ENCODE measurements at regions not wholly inside any gene's neighbourhood (a gene's known extent, or its start where the extent isn't known, plus 50 kb on each side); places are given as distances from the start of the nearest gene placed in this dataset.

DNA sequence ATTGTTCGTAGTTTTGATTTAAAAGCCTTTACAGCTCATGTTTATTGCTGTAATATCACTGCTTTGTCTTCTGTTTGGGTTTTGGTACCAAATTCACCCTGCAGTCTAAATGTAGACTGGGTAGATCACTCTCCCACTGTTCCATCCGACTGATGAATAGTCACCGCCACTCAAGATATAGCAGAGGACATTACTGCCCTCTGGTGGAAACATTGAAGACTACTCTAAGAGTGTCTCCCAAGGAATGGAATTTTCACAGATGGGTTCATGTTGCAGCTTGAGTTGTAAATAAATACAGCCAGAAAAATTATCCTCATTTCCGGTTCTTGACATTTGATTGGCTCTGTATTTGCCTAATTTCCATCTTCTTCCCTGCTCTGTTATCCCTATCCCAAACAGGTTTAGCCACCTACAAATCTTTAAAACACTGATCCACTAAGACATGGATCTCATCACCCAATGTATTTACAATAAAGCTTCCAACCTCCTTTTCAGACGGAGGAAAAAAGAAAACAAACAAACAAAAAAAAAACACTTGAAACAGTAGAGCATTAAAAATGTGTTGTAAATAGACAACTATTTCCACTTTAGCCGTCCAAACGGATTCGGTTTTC, 198.3 kb upstream of the CPNE8 start:
- H3K4me3 ChIP-seq (ENCODE audit: low read length) = no peak overlapping the region
- TF ChIP-seq ZNF274 (IDR thresholded peaks at IDR 0.05; ENCODE audit: low read depth, low read length) = no peak

DNA sequence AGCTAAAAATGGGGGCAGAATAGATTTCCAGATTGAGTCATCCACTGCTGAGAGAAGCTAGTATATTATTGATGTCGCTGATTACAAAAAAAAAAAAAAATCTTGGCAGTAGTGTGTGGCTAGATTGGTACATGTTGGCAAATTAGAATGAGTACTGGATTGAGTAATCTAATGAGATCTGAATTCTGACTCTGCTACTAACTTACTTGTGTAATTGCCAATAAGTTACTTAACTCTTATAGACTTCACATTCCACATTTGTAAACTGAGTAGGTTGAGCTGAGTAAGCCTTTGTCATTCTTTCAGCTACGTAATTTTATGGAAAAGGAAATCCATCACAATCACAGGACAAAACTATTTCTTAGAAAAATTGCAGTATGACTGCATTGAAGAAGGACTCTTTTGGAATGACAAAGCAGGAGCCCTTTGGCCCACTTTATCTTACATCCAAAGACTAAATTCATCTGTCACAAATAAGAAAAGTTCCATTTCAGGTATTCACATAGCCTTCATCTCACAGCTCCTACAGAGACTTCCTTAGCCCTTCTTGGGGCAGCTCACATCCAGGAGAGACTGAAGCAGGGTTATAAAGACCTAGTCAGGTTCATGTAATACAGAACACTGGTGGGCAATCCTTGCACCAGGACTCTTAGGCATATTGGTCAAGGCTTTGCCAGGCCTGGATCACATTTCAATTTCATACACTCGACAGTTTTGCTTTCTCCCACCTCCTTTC, 197.3 kb upstream of the CPNE8 start:
- no peak for TF ChIP-seq ZNF274 (IDR thresholded peaks at IDR 0.05; ENCODE audit: low read depth, low read length)
- H3K4me3 ChIP-seq (ENCODE audit: low read length) = no peak overlapping the region

DNA sequence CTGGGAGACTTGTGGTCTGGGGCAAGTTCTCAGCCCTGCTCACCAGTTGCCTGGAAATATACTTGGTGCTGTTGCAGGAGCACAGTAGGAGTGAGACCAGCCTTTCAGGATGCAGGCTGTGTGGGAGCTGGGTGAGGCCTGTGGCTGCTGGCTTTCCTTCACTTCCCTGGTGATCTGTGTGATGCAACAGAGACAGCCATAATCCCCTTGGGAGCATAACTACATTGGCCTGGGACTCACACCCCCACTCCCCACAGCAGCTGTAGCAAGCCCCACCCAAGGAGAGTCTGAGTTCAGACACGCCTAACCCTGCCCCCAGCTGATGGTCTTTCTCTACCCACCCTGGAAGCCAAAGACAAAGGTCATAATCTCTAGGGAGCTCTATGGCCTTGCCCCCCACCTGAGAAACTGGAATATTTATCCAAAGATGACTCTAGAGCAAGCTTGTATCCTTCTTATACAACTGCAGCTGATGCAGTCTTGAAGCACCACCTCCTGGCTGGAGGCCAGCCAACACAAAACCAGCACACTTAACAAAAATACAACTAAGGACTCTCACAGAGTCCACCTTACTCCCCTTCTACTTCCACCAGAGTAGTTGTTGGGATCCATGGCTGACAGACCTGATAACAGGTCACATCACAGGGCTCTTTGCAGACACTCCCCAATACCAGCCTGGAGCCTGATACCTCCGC, 190.4 kb upstream of the CPNE8 start:
- TF ChIP-seq ZNF274 (IDR thresholded peaks at IDR 0.05; ENCODE audit: low read depth, low read length) = no peak
- H3K4me3 ChIP-seq (ENCODE audit: low read length) = no peak overlapping the region

DNA sequence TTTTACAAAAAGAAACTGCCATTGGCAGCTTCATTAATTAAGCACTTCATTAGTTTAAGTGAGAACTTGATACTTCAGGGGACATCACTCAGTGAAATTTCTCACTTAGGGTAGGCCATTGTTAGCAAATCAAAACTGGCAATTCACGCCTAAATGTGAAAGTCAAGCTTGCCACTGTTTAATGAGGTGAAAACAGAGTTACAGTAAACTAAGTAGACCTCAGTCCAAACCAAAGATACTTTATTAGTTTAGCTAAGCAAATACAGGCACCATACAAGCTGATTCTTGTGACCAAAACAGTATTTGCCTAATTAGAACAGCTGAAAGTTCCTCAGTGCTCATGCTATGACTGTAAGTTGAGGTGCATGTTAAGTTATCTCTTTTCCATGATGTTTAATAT, 176.5 kb upstream of the CPNE8 start:
- H3K4me3 ChIP-seq (ENCODE audit: low read length) = no peak overlapping the region
- no peak for TF ChIP-seq ZNF274 (IDR thresholded peaks at IDR 0.05; ENCODE audit: low read depth, low read length)

DNA sequence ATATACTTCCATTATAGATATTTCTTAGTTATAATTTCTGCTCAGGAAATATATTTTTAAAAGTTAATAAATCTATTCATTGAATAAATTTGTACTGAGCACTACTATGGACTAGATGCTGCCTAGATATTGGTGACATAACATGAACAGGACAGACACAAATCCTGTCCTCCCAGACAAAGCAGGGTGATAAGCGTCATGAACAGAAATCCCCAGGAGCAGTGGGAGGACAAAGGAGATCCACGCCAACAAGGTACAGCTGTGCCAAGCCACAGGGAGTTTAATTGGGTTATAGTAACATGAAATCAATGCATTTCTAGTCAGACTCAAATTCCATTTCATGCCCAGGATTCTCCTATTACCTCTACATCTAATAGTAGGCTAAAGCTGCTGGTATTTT, 171.8 kb upstream of the CPNE8 start:
- H3K4me3 ChIP-seq (ENCODE audit: low read length) = no peak overlapping the region
- no peak for TF ChIP-seq ZNF274 (IDR thresholded peaks at IDR 0.05; ENCODE audit: low read depth, low read length)

DNA sequence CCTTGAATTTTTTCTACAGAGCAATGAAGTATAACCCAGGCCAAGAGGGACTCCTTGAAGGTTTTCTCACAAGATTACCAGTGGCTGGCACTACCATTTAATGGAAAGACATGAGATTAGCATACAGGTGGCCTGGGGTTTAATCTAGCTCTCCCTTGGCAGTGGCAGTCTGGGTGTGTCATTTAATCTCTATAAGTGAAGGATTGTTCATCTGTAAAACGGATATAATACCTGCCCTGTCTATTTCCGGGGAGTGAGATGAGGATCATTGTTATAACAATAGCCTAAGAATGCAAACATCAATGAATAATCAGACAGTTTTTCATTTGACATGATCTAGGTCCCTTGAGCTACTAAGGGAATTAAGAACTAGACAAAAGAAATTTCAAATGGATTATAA, 168.7 kb upstream of the CPNE8 start:
- no peak for TF ChIP-seq ZNF274 (IDR thresholded peaks at IDR 0.05; ENCODE audit: low read depth, low read length)
- H3K4me3 ChIP-seq (ENCODE audit: low read length) = no peak overlapping the region

DNA sequence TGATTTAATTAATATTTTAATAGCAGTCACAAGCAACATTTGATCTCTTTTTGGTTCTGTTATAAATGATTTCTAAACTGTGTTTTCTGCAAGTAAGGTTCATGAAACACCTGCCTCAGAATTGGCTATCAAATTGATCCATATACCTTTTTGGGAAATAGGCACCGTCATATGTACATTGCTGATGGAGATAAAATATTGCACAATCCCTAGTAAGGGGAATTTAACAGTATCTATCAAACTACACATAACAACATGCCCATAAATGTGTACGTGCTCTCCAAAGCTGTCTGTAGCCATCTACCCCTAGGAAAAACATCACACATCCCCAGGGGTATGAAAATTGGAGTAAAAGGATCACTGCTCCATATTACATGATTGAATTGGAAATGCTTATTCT, 167.3 kb upstream of the CPNE8 start:
- TF ChIP-seq ZNF274 (IDR thresholded peaks at IDR 0.05; ENCODE audit: low read depth, low read length) = no peak
- no peak overlapping the region for H3K4me3 ChIP-seq (ENCODE audit: low read length)

DNA sequence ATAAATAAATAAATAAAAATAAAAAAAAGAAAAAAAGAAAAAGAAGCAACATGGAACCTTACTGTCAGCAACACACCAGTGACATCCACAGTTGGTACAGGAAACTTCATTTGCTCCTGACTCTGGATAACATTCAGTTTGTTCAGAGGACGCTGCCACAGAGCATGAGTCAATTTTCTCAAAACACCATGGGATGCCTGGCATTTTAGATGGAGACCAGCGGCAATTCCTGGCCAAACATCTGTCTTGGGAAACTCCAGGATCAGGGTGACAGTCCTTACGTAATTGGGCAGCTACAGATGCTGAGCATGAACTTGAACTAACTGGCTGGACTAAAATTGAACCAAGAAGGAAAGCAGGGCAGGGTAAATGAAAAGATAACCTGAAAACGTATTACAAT, 166.2 kb upstream of the CPNE8 start:
- no peak overlapping the region for H3K4me3 ChIP-seq (ENCODE audit: low read length)
- TF ChIP-seq ZNF274 (IDR thresholded peaks at IDR 0.05; ENCODE audit: low read depth, low read length) = no peak

DNA sequence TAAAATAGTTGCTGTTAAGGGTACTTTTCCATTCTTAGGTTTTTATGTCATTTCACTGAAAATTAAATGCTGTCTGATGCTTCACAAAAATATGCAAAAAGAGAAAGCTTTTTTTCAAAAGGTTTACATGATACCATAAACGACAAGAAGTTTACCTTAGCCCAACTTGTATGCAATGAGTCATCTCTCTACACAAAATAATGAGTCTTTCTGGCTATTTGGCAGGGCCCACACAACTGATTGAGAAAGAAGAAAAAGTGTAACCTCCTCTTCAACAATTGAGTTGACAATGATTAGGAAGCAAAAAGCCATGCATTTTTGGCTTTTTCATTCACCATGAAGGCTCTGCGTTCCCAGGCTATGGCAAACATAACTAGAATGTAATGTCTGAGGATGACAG, 165.4 kb upstream of the CPNE8 start:
- no peak for TF ChIP-seq ZNF274 (IDR thresholded peaks at IDR 0.05; ENCODE audit: low read depth, low read length)
- no peak overlapping the region for H3K4me3 ChIP-seq (ENCODE audit: low read length)

DNA sequence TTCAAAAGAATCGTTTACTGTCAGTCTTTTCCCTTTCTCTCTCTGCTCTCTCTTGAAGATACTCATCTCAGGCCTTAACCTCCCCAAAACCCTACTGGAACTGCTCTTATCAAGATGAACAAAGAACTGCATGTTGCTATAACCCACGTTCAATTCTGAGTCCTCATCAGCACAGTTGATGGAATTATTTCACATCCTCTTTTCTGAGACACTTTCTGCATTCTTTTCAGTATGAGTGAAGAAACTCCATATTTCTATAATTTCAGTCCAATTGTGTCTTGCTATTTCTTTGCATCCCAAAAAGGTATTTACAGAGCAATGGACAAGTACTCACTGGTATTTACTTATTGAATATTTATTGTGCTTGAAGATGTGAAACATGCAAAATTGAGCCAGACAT, 160.1 kb upstream of the CPNE8 start:
- no peak overlapping the region for H3K4me3 ChIP-seq (ENCODE audit: low read length)
- TF ChIP-seq ZNF274 (IDR thresholded peaks at IDR 0.05; ENCODE audit: low read depth, low read length) = no peak

DNA sequence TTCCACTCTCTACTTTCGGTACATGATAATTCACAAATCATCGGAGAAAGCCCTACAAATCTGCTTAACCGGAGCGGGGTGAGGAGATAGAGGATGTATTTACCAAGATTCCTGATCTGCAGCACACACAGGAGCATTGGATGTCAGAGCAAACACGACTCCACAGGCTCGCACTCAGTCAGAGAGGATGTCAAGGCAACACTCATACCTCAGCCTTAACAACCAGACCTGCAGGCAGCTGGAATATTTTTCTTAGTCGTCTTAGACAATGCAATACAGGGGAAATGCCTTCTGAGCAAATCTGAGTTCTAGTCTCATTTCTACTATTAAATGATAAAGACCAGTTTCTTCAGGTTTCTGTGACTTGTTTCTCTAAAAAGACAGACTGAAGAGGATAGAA, 159.3 kb upstream of the CPNE8 start:
- no peak overlapping the region for H3K4me3 ChIP-seq (ENCODE audit: low read length)
- TF ChIP-seq ZNF274 (IDR thresholded peaks at IDR 0.05; ENCODE audit: low read depth, low read length) = no peak

DNA sequence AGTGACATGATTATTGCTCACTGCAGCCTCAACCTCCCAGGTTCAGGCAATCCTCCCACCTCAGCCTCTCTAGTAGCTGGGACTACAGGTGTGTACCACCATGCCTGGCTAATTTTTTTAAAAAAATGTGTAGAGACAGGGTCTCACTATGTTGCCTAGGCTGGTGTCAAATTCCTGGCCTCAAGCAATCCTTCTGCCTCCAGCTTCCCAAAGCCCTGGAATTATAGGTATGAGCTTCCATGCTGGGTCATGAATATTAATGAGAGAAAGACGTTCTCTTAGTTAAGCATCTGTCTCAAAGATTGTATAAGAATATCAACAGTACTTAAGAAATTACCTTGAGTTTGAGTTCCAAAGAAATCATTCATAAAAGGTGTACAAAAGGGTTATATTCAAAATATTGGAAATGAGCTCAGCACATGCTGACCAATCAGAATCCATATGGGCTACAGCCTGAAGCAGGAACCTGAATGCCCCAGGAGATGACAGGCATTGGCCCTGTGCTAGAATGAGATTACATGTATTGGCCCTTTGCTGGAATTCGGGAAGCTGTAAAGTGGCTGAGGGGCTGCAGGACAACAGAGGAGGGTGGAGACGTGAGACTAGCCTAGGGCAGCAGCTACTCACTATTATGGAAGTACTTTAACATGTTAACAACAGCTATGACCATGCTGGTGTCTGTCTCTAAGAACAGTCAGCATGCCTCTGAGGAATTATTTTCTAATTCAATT, 157.0 kb upstream of the CPNE8 start:
- TF ChIP-seq ZNF274 (IDR thresholded peaks at IDR 0.05; ENCODE audit: low read depth, low read length) = no peak
- H3K4me3 ChIP-seq (ENCODE audit: low read length) = no peak overlapping the region

DNA sequence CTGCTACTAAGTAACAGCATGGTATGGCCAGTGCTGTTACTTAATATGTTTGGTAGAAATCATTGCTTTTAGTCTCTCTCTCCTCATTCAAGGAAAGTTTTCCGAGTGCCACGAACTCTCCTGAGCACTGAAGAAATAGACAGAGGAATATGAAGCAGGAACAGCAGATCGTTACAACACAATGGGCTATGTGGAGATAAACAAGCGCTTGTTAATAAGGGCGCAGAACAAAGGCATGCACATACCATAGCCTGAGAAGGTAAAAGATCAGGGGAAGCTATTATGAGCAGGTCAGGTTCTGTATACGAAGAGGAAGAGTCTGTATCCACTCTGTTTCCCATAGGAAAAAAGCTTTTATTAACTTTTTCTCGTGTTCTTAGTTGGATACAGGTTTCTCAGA, 156.2 kb upstream of the CPNE8 start:
- no peak overlapping the region for H3K4me3 ChIP-seq (ENCODE audit: low read length)
- TF ChIP-seq ZNF274 (IDR thresholded peaks at IDR 0.05; ENCODE audit: low read depth, low read length) = no peak

DNA sequence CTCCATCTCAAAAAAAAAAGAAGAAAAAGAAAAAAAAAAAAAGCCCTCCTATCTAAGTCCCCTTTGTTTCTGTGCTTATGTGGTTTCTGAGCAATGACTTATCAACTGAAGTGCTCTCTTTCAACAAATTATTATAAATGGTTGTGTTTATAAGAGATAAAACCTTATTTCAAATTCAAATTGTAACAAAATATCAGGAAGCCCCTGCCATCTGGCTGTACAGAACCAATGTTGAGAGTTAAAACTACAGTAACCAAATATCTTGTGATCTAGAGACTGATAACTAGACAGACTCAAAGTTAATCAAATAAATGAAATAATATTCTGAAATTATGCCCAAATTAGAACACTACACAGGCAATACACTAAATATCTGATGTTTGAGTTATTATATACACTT, 143.0 kb upstream of the CPNE8 start:
- no peak overlapping the region for H3K4me3 ChIP-seq (ENCODE audit: low read length)
- TF ChIP-seq ZNF274 (IDR thresholded peaks at IDR 0.05; ENCODE audit: low read depth, low read length) = no peak

Data from GM08714 (cell line).